ENCODE measurements at regions not wholly inside any gene's neighbourhood (a gene's known extent, or its start where the extent isn't known, plus 50 kb on each side); places are given as distances from the start of the nearest gene placed in this dataset.

DNA sequence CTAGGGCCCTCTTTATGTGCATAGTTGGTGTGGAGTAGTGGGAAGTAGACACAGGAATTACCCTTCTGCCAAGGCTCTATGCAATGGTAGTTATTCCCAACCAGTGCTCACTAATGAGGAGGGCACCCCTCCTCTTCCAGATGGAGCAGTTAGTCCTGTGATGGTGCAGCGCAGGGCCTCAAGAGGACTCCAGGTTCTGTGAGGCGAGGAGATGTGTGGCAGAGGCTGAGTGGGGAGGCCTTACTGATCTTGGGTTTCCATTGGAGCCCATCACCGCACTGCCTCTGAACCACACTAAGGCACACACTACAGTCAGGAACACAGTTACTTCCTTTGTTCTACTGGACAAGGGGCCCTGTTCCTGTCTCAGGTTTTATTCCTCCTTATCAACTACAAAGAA is 122.5 kb upstream of the POU3F1 start:
- no peaks in the 10 kb centered on the region for H3K27me3 ChIP-seq (ENCODE audit: insufficient read depth, low read depth, low read length)
- TF ChIP-seq RAD21 (conservative IDR thresholded peaks at IDR 0.05) (no peak), TAF1 (IDR thresholded peaks at IDR 0.05; ENCODE audit: low read depth) (no peak), SMC3 (conservative IDR thresholded peaks at IDR 0.05; ENCODE audit: poor library complexity) (no peak), EZH2 (IDR thresholded peaks at IDR 0.05; ENCODE audit: borderline replicate concordance, insufficient read depth, low read length, poor library complexity, severe bottlenecking) (no peak), POLR2AphosphoS5 (IDR thresholded peaks at IDR 0.05) (no peak), EP300 (conservative IDR thresholded peaks at IDR 0.05; ENCODE audit: poor library complexity, severe bottlenecking) (no peak)
- TF ChIP-seq, protein P1, sequence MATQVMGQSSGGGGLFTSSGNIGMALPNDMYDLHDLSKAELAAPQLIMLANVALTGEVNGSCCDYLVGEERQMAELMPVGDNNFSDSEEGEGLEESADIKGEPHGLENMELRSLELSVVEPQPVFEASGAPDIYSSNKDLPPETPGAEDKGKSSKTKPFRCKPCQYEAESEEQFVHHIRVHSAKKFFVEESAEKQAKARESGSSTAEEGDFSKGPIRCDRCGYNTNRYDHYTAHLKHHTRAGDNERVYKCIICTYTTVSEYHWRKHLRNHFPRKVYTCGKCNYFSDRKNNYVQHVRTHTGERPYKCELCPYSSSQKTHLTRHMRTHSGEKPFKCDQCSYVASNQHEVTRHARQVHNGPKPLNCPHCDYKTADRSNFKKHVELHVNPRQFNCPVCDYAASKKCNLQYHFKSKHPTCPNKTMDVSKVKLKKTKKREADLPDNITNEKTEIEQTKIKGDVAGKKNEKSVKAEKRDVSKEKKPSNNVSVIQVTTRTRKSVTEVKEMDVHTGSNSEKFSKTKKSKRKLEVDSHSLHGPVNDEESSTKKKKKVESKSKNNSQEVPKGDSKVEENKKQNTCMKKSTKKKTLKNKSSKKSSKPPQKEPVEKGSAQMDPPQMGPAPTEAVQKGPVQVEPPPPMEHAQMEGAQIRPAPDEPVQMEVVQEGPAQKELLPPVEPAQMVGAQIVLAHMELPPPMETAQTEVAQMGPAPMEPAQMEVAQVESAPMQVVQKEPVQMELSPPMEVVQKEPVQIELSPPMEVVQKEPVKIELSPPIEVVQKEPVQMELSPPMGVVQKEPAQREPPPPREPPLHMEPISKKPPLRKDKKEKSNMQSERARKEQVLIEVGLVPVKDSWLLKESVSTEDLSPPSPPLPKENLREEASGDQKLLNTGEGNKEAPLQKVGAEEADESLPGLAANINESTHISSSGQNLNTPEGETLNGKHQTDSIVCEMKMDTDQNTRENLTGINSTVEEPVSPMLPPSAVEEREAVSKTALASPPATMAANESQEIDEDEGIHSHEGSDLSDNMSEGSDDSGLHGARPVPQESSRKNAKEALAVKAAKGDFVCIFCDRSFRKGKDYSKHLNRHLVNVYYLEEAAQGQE (IDR thresholded peaks at IDR 0.05; ENCODE audit: borderline replicate concordance): no peak
- no peaks in the 10 kb centered on the region for H3K36me3 ChIP-seq (ENCODE audit: insufficient read depth, low read length)
- no peak overlapping the region for H3K9ac ChIP-seq (ENCODE audit: low read length)
- no peak overlapping the region for H3K27ac ChIP-seq (ENCODE audit: low read length)
- no peak overlapping the region for H3K4me3 ChIP-seq (ENCODE audit: low read length)
- H3F3A ChIP-seq (ENCODE audit: insufficient read depth, low read length, poor library complexity, severe bottlenecking): no peaks in the 10 kb centered on the region
- no peaks in the 10 kb centered on the region for H4K20me1 ChIP-seq (ENCODE audit: insufficient read depth)
- no peak overlapping the region for H2AFZ ChIP-seq (ENCODE audit: low read depth, low read length)
- no peaks in the 10 kb centered on the region for H3K79me2 ChIP-seq (replicated peaks; ENCODE audit: insufficient read depth, low read length)
- no peak overlapping the region for H3K4me2 ChIP-seq (ENCODE audit: low read length)
- H3K9me3 ChIP-seq (ENCODE audit: low read length): no peaks in the 10 kb centered on the region
- H3K9me2 ChIP-seq (ENCODE audit: insufficient read depth, low read length): no peaks in the 10 kb centered on the region

DNA sequence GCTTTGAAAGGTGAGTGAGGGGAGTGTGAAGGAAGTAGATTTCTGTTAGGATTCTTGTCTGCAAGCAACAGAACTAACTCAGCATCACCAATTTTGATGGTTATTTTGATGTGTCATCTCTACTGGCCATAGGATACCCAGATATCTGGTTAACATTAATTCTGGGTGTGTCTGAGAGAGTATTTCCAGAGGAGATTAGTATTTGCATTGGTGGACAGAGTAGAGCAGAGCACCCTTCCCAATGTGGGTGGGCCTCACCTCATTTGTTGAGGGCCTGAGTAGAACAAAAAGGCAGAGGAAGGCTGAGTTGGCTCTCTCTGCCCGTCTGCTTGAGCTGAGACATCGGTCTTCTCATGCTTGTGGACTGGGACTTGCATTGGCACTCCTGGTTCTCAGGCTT is 121.8 kb upstream of the POU3F1 start:
- Histone ChIP-seq H3K4me3 (ENCODE audit: low read length) (no peak overlapping the region), H2AFZ (ENCODE audit: low read depth, low read length) (no peak overlapping the region), H3K9ac (ENCODE audit: low read length) (no peak overlapping the region), H3K36me3 (ENCODE audit: insufficient read depth, low read length) (no peaks in the 10 kb centered on the region), H3K9me2 (ENCODE audit: insufficient read depth, low read length) (no peaks in the 10 kb centered on the region), H3K27ac (ENCODE audit: low read length) (no peak overlapping the region), H3F3A (ENCODE audit: insufficient read depth, low read length, poor library complexity, severe bottlenecking) (no peaks in the 10 kb centered on the region), H4K20me1 (ENCODE audit: insufficient read depth) (no peaks in the 10 kb centered on the region), H3K27me3 (ENCODE audit: insufficient read depth, low read depth, low read length) (no peaks in the 10 kb centered on the region), H3K9me3 (ENCODE audit: low read length) (no peaks in the 10 kb centered on the region), H3K4me2 (ENCODE audit: low read length) (no peak overlapping the region), H3K79me2 (replicated peaks; ENCODE audit: insufficient read depth, low read length) (no peaks in the 10 kb centered on the region)
- TF ChIP-seq, protein P2, sequence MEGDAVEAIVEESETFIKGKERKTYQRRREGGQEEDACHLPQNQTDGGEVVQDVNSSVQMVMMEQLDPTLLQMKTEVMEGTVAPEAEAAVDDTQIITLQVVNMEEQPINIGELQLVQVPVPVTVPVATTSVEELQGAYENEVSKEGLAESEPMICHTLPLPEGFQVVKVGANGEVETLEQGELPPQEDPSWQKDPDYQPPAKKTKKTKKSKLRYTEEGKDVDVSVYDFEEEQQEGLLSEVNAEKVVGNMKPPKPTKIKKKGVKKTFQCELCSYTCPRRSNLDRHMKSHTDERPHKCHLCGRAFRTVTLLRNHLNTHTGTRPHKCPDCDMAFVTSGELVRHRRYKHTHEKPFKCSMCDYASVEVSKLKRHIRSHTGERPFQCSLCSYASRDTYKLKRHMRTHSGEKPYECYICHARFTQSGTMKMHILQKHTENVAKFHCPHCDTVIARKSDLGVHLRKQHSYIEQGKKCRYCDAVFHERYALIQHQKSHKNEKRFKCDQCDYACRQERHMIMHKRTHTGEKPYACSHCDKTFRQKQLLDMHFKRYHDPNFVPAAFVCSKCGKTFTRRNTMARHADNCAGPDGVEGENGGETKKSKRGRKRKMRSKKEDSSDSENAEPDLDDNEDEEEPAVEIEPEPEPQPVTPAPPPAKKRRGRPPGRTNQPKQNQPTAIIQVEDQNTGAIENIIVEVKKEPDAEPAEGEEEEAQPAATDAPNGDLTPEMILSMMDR (IDR thresholded peaks at IDR 0.05; ENCODE audit: poor library complexity, severe bottlenecking): no peak
- TF ChIP-seq EP300 (conservative IDR thresholded peaks at IDR 0.05; ENCODE audit: poor library complexity, severe bottlenecking) (no peak), RAD21 (conservative IDR thresholded peaks at IDR 0.05) (no peak), SMC3 (conservative IDR thresholded peaks at IDR 0.05; ENCODE audit: poor library complexity) (no peak), POLR2AphosphoS5 (IDR thresholded peaks at IDR 0.05) (no peak), TAF1 (IDR thresholded peaks at IDR 0.05; ENCODE audit: low read depth) (no peak), MXI1 (conservative IDR thresholded peaks at IDR 0.05; ENCODE audit: poor library complexity, severe bottlenecking) (no peak), EZH2 (IDR thresholded peaks at IDR 0.05; ENCODE audit: borderline replicate concordance, insufficient read depth, low read length, poor library complexity, severe bottlenecking) (no peak)
- TF ChIP-seq, protein P1 (IDR thresholded peaks at IDR 0.05; ENCODE audit: borderline replicate concordance): no peak

Data from neural cell (in vitro differentiated cells).